ENCODE measurements at regions not wholly inside any gene's neighbourhood (a gene's known extent, or its start where the extent isn't known, plus 50 kb on each side); places are given as distances from the start of the nearest gene placed in this dataset.

DNA sequence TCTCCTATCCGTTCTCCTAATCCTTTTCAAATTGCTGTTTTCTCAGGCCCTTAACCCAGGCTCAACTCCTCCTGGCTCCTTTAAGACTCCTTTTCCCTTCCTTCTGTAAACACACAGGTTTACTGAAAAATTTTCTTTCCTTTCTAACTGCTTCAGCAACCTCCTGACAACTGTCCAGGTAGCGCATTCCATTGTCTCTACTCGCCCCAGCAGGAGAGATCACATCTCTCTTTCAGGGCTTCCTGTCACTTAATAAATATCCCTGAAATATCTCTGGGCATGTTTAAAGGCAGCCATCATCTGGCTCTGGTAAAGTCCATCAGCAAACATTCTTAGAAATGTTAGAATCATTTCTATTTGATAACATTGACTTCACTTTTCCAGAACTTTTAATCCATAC is 211.2 kb upstream of the PTBP2 start:
- TF ChIP-seq, protein P1, sequence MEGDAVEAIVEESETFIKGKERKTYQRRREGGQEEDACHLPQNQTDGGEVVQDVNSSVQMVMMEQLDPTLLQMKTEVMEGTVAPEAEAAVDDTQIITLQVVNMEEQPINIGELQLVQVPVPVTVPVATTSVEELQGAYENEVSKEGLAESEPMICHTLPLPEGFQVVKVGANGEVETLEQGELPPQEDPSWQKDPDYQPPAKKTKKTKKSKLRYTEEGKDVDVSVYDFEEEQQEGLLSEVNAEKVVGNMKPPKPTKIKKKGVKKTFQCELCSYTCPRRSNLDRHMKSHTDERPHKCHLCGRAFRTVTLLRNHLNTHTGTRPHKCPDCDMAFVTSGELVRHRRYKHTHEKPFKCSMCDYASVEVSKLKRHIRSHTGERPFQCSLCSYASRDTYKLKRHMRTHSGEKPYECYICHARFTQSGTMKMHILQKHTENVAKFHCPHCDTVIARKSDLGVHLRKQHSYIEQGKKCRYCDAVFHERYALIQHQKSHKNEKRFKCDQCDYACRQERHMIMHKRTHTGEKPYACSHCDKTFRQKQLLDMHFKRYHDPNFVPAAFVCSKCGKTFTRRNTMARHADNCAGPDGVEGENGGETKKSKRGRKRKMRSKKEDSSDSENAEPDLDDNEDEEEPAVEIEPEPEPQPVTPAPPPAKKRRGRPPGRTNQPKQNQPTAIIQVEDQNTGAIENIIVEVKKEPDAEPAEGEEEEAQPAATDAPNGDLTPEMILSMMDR (IDR thresholded peaks at IDR 0.05) = no peak
- TF ChIP-seq POLR2A (IDR thresholded peaks at IDR 0.05) = no peak
